HEK293 (cell line): ENCODE measurements at regions not wholly inside any gene's neighbourhood (a gene's known extent, or its start where the extent isn't known, plus 50 kb on each side); places are given as distances from the start of the nearest gene placed in this dataset.

Experiments used
- CTCF ChIA-PET: fragments of 350-600 bp; formaldehyde crosslinking; extraction: SDS; loops from one replicate; lab custom pipeline; 2021; ENCODE audit warnings: antibody characterized with exemption; lab: Yijun Ruan, JAX
- POLR2A ChIA-PET: fragments of 300-600 bp; formaldehyde crosslinking; extraction: SDS; loops from one replicate; lab custom pipeline; 2020; ENCODE audit warnings: antibody characterized with exemption, inconsistent platforms; lab: Yijun Ruan, JAX
- H3K27ac ChIP-seq: fragments of 200-500 bp; sonication (Bioruptor generic); 2 replicates; pipeline ENCODE4 v1.5.1; 2014; ENCODE audit warnings: low read depth, low read length, control low read depth, inconsistent platforms; ENCODE audit errors: extremely low read depth
- H3K36me3 ChIP-seq, 2 experiments: fragments of 200-500 bp in 1 of 2; sonication (Bioruptor generic) in 1 of 2; 1 replicate in 1 of 2; 2 replicates in 1 of 2; pipeline ENCODE4 v1.5.1; 2014 to 2017; ENCODE audit warnings: inconsistent platforms in 2 of 2, low read length in 2 of 2; ENCODE audit not compliant: control insufficient read depth in 2 of 2, insufficient read depth in 1 of 2
- H3K4me1 ChIP-seq: fragments of 200-500 bp; sonication (Bioruptor generic); 2 replicates; pipeline ENCODE4 v1.5.1; 2014; ENCODE audit warnings: mild to moderate bottlenecking, low read length, inconsistent platforms; ENCODE audit not compliant: control insufficient read depth, insufficient read depth
- H3K4me3 ChIP-seq: 2 replicates; pipeline ENCODE4 v1.5.1; 2011; ENCODE audit warnings: low read depth, mild to moderate bottlenecking, control low read depth, low read length, moderate library complexity
- H3K9me3 ChIP-seq: fragments of 200-500 bp; sonication (Bioruptor generic); 2 replicates; pipeline ENCODE4 v1.5.1; 2014; ENCODE audit warnings: low read depth, low read length, inconsistent platforms; ENCODE audit not compliant: control insufficient read depth, insufficient read depth
- ATF2 ChIP-seq: fragments of 450-650 bp; formaldehyde crosslinking; IDR thresholded peaks from 2 replicates; pipeline ENCODE4 v1.5.1; 2016; ENCODE audit warnings: missing biosample characterization, missing genetic modification characterization, low read depth
- BCL11A ChIP-seq: fragments of 450-650 bp; formaldehyde crosslinking; IDR thresholded peaks from 2 replicates; pipeline ENCODE4 v1.5.1; 2016; ENCODE audit warnings: low read depth, missing biosample characterization, missing genetic modification characterization
- GLI4 ChIP-seq: fragments of 450-650 bp; formaldehyde crosslinking; IDR thresholded peaks from 2 replicates; pipeline ENCODE4 v1.5.1; 2016; ENCODE audit warnings: missing biosample characterization, missing genetic modification characterization
- MEIS1 ChIP-seq: sonication (generic); formaldehyde crosslinking; IDR thresholded peaks from 2 replicates; pipeline ENCODE4 v1.8.1; 2022; ENCODE audit warnings: missing genetic modification reagents, mild to moderate bottlenecking, borderline replicate concordance
- REST ChIP-seq: fragments of 450-650 bp; formaldehyde crosslinking; IDR thresholded peaks from 2 replicates; pipeline ENCODE4 v1.5.1; 2016; ENCODE audit warnings: missing biosample characterization, missing genetic modification characterization
- SP2 ChIP-seq: fragments of 450-650 bp; formaldehyde crosslinking; IDR thresholded peaks from 2 replicates; pipeline ENCODE4 v1.5.1; 2016; ENCODE audit warnings: missing biosample characterization, missing genetic modification characterization
- ZBTB26 ChIP-seq: fragments of 450-650 bp; formaldehyde crosslinking; optimal IDR thresholded peaks from 2 replicates; pipeline ENCODE3; 2016; ENCODE audit warnings: missing biosample characterization, mild to moderate bottlenecking, missing genetic modification characterization
- ZBTB44 ChIP-seq: fragments of 450-650 bp; IDR thresholded peaks from 2 replicates; pipeline ENCODE4 v1.5.1; 2018; ENCODE audit warnings: missing biosample characterization, mild to moderate bottlenecking, missing genetic modification characterization
- ZFHX2 ChIP-seq: fragments of 450-650 bp; formaldehyde crosslinking; conservative IDR thresholded peaks from 2 replicates; pipeline ENCODE4 v1.5.1; 2016; ENCODE audit warnings: missing biosample characterization, missing genetic modification characterization
- ZNF2 ChIP-seq: fragments of 450-650 bp; formaldehyde crosslinking; IDR thresholded peaks from 2 replicates; pipeline ENCODE4 v1.5.1; 2016; ENCODE audit warnings: missing biosample characterization, missing genetic modification characterization
- ZNF354C ChIP-seq: fragments of 450-650 bp; formaldehyde crosslinking; IDR thresholded peaks from 2 replicates; pipeline ENCODE4 v1.5.1; 2016; ENCODE audit warnings: missing biosample characterization, missing genetic modification characterization, low read depth, borderline replicate concordance
- ZNF571 ChIP-seq: fragments of 450-650 bp; formaldehyde crosslinking; IDR thresholded peaks from 2 replicates; pipeline ENCODE4 v1.5.0; 2017; ENCODE audit warnings: missing biosample characterization, missing genetic modification characterization
- ZNF585B ChIP-seq: fragments of 450-650 bp; formaldehyde crosslinking; IDR thresholded peaks from 2 replicates; pipeline ENCODE4 v1.5.1; 2016; ENCODE audit warnings: missing biosample characterization, missing genetic modification characterization
- ZNF707 ChIP-seq: fragments of 450-650 bp; formaldehyde crosslinking; IDR thresholded peaks from 2 replicates; pipeline ENCODE4 v1.5.1; 2016; ENCODE audit warnings: missing biosample characterization, missing genetic modification characterization

GRCh38 chrX:145532176-145532780, 285.0 kb downstream of the SPANXN1 start:
- no peak overlapping the region for H3K4me3 ChIP-seq
- POLR2A ChIA-PET = no interaction called here
- CTCF ChIA-PET = interaction anchor here (0.6 kb wide), 1 partner anchor 41 kb away, joined by 3 read pairs; no protein-coding TSS in a partner anchor
- H3K9me3 ChIP-seq = no peaks in the 10 kb centered on the region
- no peaks in the 10 kb centered on the region for H3K4me1 ChIP-seq
- H3K36me3 ChIP-seq = no peaks in the 10 kb centered on the region; a peak in 1 of 3 replicates
- no peak for TF ChIP-seq ZNF585B (tag by site-specific recombination)
- TF ChIP-seq BCL11A = no peak
- TF ChIP-seq GLI4 (tag by site-specific recombination) = no peak
- TF ChIP-seq ZBTB44 (tag by site-specific recombination) = no peak
- no peak for TF ChIP-seq ZNF354C (tag by site-specific recombination)
- TF ChIP-seq ZNF707 (tag by site-specific recombination) = no peak
- TF ChIP-seq SP2 = no peak
- no peak for TF ChIP-seq ZNF571 (tag by site-specific recombination)
- TF ChIP-seq ZFHX2 (tag by site-specific recombination) = no peak
- no peak for TF ChIP-seq ATF2 (tag by site-specific recombination)
- TF ChIP-seq MEIS1 (CRISPR knock-in tag) = no peak
- no peak for TF ChIP-seq REST (tag by site-specific recombination)
- no peak for TF ChIP-seq ZBTB26 (tag by site-specific recombination)
- H3K27ac ChIP-seq = no peak overlapping the region

GRCh38 chrX:145533534-145533933, 284.1 kb upstream of the SLITRK2 start:
- TF ChIP-seq ZNF2 (tag by site-specific recombination) (no peak), MEIS1 (CRISPR knock-in tag) (no peak)
- CTCF ChIA-PET = no interaction called here
- Histone ChIP-seq H3K27ac (no peak overlapping the region), H3K9me3 (no peaks in the 10 kb centered on the region), H3K4me1 (no peaks in the 10 kb centered on the region), H3K4me3 (no peak overlapping the region), H3K36me3 (no peaks in the 10 kb centered on the region; a peak in 1 of 3 replicates)
- POLR2A ChIA-PET = no interaction called here
